ENCODE measurements at regions not wholly inside any gene's neighbourhood (a gene's known extent, or its start where the extent isn't known, plus 50 kb on each side); places are given as distances from the start of the nearest gene placed in this dataset.

DNA sequence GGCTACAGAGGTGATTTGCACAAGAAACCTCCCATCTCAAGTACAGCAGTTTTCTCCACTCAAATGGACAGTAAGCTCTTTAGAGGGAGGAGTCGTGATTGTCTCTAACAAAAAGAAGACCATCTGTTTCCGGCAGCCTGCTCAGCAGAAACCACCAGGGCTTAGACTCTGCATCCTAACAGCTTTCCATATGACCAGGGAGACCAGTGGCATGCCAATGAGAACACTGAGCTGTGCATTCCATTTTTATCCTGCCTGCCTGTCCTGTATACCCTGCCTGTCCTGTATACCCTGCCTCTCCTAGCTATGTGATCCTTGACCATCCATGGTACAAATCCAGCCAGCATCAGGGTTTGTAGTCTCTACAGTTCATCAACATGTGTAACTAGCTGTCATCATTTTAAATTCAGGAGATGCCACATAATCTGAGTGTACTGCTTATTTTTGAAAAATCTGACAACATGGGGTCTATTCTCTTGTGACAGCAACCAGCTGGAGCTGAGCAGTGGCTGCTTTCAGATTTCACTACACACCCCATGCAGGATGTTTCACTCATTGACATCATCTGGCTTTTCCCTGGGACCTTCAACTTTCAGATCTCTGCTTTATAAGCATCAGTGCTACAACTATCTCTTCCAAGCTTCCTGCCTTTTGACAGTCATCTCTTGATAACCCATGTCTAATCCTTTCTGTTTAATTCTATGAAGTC is 50.5 kb upstream of the POU2AF2 start:
- DNase-seq, result peak; percentile 80

DNA sequence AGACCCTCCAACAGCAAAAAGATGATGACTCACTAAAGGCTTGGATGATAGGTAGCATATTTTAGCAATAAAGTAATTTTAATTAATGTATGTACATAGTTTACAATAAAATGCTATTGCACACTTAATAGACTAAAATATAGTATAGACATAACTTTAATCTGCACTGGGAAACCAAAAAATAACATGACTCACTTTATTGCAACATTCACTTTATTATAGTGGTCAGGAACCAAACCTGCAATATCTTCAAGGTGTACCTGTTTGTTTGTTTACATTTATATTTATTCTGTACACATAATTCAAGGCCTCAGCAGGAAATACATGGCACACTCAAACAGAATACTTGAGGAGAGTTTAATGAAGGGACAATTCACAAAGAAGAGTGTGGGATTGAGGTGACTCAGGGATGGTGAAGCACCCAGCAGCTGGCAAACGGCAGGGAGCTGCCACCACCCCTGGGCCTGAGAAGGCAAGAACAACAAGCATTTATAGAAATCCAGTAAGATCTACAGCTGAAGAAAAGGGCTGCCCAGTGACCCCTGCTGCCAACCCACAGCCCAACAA is 51.5 kb upstream of the POU2AF2 start:
- DNase-seq, result peak; percentile 50

DNA sequence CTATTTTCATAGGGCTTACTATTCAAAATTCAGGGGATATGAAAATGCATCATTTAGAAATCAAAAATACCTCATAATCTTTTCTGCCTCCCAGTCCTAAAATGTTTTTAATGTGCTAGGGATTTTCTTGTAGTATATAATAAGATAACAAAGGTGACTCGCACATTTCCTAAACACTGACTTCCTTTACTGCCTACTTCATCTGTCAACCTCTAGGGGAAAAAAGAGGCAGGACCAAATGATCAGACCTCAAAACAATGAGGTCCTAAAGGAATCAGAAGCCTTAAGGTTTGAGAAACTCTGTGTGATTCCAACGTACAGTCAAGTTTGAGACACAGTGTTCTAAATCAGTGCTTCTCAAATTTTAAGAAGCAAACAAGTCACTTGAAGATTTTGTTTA is 56.1 kb upstream of the POU2AF2 start:
- DNase-seq, result no peak

DNA sequence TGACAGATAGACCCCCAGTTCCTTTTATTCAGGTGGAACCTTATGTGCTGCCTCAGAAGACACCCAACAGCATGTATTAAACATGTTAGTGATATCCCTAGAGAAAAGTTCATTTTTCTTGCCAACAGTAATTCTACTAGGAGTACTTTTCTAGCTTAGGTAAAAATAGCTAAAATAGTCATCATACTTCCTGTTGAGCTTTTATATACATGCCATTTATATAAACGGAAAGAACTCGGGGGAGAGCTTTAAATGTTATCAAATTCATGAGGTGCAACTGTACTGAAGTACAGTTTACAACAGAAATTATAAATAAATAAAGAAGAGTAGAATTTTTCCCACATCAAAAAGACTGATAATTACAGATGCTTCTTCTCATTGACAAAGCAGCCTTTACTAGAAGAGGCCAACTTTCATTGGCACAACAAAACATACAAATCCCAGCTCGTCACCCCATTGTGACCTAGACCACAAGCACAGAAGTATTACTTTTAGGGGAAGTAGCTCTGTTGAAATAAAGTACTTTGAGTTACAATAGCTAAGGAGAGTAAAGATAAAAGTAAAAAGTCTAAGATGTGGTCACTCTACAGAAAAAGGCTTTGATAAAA is 59.1 kb upstream of the POU2AF2 start:
- DNase-seq, result no peak

DNA sequence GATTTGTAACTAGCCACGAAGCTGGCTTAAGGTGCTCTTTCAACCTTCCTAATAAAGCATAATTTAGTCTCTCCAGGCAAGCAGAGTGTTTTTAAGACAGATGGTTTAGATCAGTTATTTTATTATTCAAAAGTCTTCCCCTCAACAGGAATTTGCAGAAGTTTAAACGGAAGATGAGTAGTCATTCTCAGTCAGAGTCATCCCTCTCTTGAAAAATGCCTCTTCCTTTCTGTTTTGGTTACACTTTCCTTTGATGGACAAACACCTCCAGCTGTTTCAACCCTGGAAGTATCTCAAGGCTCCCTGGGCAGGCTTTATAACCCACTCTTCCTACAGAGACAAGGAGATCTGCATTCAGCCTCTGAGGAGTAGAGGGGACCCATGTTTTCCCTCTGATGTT is 60.3 kb upstream of the POU2AF2 start:
- no peak for DNase-seq

DNA sequence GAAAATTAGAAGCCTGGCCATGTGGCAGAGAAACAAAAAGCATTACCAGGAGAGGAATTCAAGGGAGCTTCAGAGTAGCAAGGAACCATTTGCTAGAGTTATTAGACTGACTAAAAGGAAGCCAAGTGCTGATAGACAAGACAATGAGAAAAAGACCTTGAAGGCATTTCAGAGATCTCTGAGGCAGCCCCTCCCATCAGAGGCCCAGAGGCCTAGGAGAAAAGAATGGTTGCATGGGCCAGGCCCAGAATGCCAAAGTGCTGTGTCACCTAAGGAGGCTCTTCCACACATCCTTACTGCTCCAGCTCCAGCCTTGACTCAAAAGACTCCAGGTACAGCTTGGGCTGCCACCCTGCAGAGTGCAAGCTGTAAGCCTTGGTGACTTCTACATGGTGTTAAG is 61.8 kb upstream of the POU2AF2 start:
- no peak for DNase-seq

DNA sequence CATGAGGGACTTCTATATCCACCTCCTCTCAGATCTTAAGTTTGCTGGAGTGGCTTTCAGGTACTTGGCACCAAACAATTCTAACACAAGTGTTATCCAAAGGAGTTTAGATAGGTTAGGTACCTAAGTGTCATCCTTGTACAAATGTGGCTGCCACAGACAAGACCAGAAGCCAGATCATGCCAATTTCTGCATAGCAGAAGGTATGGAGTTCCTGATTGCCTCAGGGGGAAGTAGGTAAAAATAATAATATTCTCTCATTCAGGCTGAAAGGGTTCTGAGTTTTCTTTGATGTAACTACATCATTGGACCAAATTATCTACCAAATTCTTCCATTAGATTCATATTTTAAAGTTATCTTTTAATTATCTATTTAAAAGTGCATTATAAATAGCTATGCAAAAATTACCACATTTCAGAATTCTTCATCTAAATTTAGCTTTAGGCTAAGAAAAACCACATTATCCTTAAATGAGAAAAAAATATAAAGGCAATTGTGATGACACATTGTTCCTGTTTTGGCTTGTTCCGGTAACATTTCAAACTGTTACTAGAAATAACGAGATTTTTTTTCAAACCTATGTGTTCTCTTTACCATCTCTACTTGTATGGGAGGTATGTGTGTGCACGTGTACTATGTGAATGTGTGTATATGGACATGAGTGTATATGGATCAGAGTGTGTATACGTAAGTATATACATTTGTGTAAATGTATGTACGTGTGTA is 66.2 kb upstream of the POU2AF2 start:
- no peak for DNase-seq

DNA sequence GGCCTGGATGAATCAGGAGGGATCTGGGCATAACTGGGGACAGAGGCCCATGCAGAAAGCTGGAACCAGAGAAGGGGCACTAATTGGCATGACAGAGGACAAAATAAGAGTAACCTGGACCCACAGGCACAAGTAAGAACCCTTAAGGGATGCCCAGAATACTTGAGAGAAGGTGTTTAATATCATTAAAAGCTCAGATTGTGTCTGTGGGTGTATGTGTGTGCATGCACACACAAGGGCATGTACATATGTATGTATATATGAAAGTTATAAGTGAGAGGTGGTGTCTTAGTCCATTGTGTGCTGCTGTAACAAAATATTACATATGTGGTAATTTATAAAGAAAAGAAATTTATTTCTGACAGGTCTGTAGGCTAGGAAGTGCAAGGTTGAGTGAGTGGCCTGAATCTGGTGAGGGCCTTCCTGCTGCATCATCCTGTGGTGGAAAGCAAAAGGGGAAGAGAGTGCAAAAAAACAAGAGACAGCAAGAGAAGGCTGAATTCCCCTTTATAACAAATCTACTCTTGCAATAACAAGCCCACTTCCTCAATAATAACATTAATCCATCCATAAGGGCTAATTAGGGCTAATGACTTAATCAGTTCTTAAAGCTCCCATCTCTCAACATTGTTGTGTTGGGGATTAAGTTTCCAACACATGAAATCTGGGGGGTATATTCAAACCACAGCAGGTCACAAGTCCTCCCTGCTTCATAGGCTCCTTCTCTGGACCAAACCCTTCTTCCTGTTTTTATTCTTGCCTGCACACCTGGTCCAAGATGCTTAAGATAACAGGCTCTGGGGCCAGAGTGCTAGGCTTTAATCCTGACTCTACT is 68.3 kb upstream of the POU2AF2 start:
- DNase-seq, result no peak

DNA sequence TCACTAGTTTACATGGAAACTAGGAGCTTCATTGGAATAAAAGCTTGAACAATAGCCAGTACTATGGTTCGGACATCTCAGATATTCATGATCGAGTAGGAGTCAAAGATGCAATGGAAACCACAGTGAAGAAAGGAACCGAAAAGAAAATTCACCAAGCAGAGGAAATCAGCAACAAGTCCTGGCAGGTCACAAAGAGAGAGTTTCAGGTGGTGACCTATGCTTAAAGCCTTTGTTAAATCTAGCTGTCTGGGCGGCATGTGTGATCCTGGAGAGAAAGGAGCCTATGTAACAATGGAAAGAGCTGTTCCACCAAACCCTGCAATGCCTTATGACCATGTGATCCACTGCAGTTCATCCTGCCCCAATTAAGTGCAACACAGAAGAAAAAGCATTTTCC is 68.9 kb upstream of the POU2AF2 start:
- no peak for DNase-seq

DNA sequence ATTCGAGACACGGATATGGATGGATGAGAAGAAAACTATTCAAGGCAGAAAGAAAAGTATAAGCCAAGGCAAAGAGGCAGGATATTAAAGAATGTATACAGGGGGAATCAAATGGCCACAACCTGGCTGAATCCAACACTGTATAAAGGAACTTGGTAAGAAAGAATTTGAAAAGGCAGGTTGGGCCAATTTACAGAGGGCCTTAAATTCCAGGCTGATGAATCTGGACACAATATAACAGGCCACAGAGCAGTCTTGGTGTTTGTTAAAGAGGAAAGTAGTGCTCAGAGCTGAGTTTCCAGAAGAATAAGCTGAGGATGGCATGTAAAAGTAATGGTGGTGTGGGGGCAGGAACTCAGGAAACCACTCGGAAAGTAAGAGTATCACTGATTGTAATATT is 72.3 kb upstream of the POU2AF2 start:
- no peak for DNase-seq

DNA sequence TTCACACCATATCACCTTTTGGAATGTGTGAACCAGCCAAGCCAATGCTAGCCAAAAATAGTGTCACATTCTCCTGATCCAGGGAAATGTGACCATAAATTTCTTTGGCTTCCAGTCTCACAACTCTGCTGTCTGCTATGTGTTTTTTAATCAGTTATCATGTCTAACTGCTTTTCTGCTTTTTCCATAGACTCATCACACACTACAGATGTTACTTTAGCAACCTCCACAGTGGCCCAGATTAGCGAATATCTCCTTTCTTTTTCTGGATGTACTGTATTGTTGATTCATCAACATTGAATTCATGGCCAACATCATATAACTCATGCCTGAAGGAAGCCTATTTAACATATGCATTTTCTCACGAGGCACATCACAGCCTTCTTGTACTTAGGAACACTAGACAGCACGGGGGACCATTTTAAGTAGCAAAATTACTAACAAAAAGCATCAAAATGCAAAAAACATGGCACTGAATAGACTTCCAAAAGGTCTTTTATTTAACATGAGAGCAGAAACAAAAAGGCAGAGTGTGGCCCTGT is 73.1 kb upstream of the POU2AF2 start:
- DNase-seq, result no peak

DNA sequence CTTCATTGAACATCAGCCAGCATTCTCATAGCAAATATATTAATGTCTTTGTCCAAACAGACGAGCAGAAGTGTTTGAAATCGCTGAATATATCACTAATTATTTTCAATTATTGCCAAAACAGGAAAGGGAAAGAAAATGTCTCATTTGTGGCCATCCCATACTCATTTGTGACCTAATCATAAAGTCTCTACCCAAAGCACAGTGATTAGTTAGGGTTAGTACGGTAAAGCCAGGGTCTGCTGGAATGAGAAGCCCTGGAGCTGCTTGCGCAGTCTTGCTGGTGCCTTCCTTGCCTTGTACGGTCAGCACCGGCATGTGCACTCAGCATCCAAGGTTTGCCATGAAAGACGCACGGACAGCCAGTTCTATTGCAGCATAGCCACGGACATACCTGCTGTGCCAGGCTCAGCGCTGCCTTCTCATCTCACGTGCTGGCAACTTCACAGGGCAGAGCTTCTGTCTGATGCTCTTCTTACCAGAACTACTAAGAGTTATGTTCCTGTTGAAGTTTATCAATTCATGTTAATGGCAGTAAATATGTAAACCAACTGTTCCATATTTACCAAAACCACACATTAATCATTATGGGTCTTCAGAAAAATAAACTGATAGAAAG is 74.7 kb upstream of the POU2AF2 start:
- no peak for DNase-seq

DNA sequence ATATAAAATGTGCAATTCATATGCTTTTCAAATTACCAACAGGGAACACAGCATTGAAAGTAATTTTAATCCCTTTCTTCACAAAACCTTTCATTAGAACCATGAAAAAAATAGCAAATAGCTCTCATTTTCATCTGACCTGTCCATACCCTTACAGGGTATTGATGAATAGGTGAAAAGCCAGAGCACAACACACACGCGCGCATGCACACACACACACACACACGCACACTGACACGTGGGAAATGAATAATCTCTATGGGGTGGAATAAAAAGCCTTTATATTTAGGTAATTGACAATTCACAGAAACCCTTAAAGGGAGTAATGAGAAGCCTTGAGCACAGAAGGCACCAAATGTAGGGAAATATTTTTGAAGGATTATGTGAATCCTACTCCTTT is 76.2 kb upstream of the POU2AF2 start:
- no peak for DNase-seq

DNA sequence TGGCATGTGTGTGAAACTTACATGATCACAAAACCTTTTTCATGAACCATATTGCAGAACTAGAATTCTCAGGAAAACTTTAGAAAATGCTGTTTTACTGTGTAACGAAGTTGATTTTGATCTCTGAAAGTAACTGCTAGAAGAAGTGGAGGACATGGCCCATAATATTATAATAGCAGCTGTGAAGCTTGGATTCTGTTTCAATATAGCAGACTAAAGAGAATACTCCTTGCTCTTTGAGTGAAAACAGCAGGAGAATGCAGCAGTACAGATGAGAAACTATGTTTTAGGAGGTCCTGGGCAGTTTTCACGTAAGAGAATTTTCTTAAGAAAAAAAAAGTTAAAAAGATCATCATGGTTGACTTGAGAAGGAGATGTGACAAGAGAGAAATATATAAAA is 76.7 kb upstream of the POU2AF2 start:
- no peak for DNase-seq

DNA sequence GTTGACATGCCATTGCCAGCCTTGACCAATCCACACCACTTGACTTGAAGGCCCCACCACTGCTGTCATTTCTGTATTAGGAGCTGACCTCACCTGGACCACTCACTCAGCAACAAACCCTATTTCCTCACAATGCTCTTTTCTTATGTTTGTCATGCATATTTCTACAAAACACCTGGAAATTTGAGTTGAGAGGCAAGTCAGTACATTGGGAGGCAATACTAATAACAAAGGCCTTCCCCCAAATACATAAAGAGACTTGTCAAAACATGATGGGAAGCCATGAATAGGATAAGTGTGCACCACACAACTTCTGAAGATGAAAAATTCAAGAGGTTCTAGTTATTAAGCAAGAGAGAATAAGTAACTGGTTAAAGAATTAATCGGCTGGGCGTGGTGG is 77.9 kb upstream of the POU2AF2 start:
- DNase-seq, result no peak

DNA sequence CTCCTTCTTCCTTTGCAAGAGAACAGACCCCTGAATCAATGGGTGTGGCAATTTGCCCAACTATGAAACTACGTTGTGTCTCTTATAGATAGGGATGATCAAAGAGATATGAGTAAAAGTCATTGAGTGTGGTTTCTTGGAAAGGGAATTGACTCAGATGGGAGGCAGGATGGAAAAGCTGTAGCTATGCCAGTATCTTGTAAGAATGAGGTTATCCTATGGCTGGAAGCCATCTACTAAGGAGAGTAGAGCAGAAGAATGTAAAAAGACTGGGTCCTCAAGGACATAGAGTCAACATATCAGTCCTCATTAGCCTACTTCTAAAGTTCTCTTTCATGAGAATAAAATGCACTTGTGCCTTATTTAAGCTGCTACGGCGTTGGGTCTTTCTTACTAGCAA is 78.9 kb upstream of the POU2AF2 start:
- peak; percentile 43 for DNase-seq

DNA sequence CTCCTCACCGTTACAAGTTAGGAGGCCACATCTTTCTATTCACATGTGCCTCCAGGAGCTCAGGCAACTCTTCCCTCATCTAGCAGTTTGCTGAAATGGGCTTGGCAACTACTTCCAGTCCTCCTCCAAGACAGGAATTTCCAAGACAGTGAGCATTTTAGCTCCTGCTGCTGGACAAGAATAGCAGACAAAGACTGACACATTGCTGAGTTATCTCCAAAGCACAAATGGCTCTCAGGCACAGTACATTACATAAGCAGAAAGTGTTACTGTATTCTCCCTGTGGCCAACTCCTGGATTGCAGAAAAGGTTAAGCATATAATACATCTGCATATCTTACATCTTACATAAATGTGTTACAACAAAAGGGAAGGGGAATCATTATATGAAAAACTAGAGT is 83.2 kb upstream of the POU2AF2 start:
- DNase-seq, result no peak

DNA sequence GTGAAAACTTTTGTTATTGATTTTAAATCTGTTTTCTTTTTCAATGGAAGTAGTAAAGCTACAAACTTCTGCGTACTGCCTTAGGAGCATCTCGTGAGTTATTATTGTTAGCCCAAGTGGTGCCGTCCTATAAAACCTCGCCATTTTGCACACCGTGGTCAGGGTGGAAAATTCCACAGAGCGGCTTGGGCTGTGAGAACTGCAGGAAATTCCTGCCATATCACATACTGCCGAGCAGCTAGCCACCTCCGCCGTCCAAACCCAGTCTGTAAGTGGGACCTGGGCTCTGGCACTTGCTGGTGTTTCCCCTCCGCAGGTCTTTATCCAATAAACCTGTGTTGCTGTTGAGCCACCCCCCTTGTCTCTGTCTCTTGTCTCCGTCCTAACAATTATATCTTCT is 88.0 kb upstream of the POU2AF2 start:
- DNase-seq, result no peak

DNA sequence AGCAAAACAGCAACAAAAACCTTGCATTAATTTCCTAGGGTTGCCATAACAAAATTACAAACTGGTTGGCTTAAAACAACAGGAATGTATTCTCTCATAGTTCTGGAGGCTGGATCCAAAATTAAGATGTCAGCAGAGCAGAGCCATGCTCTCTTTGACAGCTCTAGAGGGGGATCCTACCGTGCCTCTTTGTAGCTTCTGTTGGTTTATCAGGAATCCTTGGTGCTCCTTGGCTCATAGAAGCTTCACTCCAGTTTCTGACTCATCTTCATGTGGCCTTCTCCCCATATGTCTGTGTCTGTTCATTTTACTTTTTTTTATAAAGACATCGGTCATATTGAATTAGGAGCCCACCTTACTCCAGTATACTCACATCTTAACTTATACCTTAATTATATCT is 90.5 kb upstream of the POU2AF2 start:
- DNase-seq, result no peak

DNA sequence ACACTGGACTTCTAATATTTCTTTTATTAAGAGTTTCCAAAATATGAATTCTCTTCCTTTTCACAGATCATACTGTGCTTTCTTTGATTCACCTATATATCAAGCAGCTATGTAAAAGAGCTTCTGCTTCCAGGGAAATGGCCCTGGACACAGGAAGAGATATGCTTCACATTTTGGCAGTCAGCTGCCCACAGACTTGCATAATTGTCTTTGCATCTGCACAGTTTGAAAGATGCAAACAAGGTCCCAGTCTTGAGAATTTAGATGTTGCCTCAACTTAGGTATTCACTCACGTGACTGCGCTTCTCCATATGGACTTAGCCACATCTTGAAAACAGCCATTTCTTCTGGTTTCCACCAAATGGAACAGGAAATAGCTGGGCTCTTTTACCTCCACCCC is 92.3 kb upstream of the POU2AF2 start:
- DNase-seq, result no peak

DNA sequence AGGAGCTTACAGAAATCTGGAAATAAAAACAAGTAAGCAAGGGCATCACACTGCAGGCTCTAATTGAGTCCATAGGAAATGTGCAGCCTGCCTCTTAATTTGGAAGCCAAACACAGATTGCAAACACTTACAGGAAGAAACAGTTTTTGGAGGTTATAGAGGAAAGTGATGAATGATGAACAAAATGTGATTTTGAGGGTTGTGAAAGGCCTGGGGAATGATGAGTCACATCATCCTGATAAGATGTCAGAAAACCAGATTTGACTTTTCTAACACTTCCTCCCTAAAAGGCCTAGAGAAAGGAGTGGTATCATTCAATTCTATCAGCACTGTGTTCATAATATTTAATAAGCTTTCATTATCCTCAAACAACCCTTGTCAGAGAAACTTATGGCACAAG is 96.6 kb upstream of the POU2AF2 start:
- no peak for DNase-seq

DNA sequence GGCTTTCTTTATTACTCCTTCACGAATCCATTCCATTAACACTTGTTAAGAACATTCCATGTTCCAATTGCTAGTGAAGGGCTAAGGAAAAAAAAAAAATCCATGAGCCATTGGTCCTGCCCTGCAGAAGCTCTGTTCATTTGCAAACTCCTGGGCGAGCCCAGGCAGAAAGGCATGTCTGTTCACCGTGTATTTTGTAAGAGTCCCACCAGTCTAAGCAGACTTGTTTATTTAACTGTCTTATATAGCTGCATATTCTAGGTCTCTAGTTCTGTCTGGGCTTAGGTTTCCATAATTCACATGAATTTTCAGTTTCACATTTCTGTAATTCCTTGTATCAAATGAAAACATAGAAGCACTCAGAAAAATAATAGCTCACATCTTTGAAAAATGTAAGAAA is 97.4 kb upstream of the POU2AF2 start:
- DNase-seq, result peak; percentile 26
